DND-41 (cell line): ENCODE measurements at regions not wholly inside any gene's neighbourhood (a gene's known extent, or its start where the extent isn't known, plus 50 kb on each side); places are given as distances from the start of the nearest gene placed in this dataset.

Source experiments
- EZH2 ChIP-seq: IDR thresholded peaks from 3 replicates; pipeline ENCODE4 v1.6.1; 2012; ENCODE audit warnings: borderline replicate concordance, low read depth, mild to moderate bottlenecking, moderate library complexity, low read length, inconsistent platforms; ENCODE audit not compliant: severe bottlenecking
- TF ChIP-seq, protein P1 (sequence below): IDR thresholded peaks from 2 replicates; pipeline ENCODE4 v1.5.1; 2012; ENCODE audit warnings: borderline replicate concordance, low read length, moderate library complexity, mild to moderate bottlenecking; ENCODE audit not compliant: poor library complexity, severe bottlenecking; ENCODE audit errors: extremely low read depth

DNA sequence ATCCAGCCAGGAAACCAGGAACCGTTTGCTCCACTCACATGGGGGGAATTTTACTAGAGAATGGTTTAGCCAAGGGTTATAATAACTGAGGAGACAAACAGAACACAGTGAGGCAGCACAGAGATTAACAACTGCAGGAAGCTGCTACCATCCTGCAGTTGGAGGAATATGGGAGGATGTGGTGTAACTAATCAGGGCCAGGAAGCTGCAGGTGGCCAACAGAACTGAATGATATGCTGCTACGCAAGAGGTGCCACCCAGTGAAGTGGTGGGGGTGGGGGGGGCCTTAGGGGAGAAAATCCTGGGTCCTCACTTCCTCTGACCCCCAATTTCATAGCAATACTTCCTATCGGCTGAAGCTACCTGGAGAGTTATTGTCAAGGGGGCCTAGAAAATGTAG lies 306.4 kb upstream of the STT3B start:
- no peak for TF ChIP-seq EZH2
- TF ChIP-seq, protein P1, sequence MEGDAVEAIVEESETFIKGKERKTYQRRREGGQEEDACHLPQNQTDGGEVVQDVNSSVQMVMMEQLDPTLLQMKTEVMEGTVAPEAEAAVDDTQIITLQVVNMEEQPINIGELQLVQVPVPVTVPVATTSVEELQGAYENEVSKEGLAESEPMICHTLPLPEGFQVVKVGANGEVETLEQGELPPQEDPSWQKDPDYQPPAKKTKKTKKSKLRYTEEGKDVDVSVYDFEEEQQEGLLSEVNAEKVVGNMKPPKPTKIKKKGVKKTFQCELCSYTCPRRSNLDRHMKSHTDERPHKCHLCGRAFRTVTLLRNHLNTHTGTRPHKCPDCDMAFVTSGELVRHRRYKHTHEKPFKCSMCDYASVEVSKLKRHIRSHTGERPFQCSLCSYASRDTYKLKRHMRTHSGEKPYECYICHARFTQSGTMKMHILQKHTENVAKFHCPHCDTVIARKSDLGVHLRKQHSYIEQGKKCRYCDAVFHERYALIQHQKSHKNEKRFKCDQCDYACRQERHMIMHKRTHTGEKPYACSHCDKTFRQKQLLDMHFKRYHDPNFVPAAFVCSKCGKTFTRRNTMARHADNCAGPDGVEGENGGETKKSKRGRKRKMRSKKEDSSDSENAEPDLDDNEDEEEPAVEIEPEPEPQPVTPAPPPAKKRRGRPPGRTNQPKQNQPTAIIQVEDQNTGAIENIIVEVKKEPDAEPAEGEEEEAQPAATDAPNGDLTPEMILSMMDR = peak; percentile 36
